HepG2 (cell line): ENCODE measurements at regions not wholly inside any gene's neighbourhood (a gene's known extent, or its start where the extent isn't known, plus 50 kb on each side); places are given as distances from the start of the nearest gene placed in this dataset.

Source experiments
- PREB ChIP-seq: sonication (generic); formaldehyde crosslinking; IDR thresholded peaks from 2 replicates; pipeline ENCODE4 v1.4.0; 2020; ENCODE audit warnings: missing genetic modification reagents
- ZMAT3 ChIP-seq: sonication (generic); formaldehyde crosslinking; conservative IDR thresholded peaks from 2 replicates; pipeline ENCODE4 v1.7.0; 2021; ENCODE audit warnings: missing genetic modification reagents
- ZMAT5 ChIP-seq: sonication (generic); formaldehyde crosslinking; IDR thresholded peaks from 2 replicates; pipeline ENCODE4 v1.5.0; 2020; ENCODE audit warnings: mild to moderate bottlenecking, low read depth, missing genetic modification reagents, borderline replicate concordance
- ZNF143 ChIP-seq: sonication (generic); formaldehyde crosslinking; IDR thresholded peaks from 2 replicates; pipeline ENCODE4 v1.4.0; 2020; ENCODE audit warnings: missing genetic modification reagents
- ZNF17 ChIP-seq: sonication (generic); formaldehyde crosslinking; IDR thresholded peaks from 2 replicates; pipeline ENCODE4 v1.5.0; 2020; ENCODE audit warnings: mild to moderate bottlenecking, missing genetic modification reagents
- ZNF337 ChIP-seq: sonication (generic); formaldehyde crosslinking; IDR thresholded peaks from 2 replicates; pipeline ENCODE4 v1.5.1; 2020; ENCODE audit warnings: missing genetic modification reagents, low read depth, mild to moderate bottlenecking, borderline replicate concordance
- ZNF780A ChIP-seq: sonication (generic); formaldehyde crosslinking; IDR thresholded peaks from 2 replicates; pipeline ENCODE4 v1.8.0; 2022; ENCODE audit warnings: mild to moderate bottlenecking, missing genetic modification reagents, moderate library complexity
- TF ChIP-seq, protein P1 (sequence below): sonication (generic); formaldehyde crosslinking; IDR thresholded peaks from 2 replicates; pipeline ENCODE4 v1.4.0; 2020; ENCODE audit warnings: missing genetic modification reagents; ENCODE audit errors: not compliant biosample characterization
- TF ChIP-seq, protein P2 (sequence below): sonication (generic); formaldehyde crosslinking; IDR thresholded peaks from 2 replicates; pipeline ENCODE4 v1.4.0; 2020; ENCODE audit warnings: mild to moderate bottlenecking, low read depth, missing genetic modification reagents
- TF ChIP-seq, protein P3 (sequence below): sonication (generic); formaldehyde crosslinking; IDR thresholded peaks from 2 replicates; pipeline ENCODE4 v1.8.0; 2022; ENCODE audit warnings: mild to moderate bottlenecking, missing genetic modification reagents

DNA sequence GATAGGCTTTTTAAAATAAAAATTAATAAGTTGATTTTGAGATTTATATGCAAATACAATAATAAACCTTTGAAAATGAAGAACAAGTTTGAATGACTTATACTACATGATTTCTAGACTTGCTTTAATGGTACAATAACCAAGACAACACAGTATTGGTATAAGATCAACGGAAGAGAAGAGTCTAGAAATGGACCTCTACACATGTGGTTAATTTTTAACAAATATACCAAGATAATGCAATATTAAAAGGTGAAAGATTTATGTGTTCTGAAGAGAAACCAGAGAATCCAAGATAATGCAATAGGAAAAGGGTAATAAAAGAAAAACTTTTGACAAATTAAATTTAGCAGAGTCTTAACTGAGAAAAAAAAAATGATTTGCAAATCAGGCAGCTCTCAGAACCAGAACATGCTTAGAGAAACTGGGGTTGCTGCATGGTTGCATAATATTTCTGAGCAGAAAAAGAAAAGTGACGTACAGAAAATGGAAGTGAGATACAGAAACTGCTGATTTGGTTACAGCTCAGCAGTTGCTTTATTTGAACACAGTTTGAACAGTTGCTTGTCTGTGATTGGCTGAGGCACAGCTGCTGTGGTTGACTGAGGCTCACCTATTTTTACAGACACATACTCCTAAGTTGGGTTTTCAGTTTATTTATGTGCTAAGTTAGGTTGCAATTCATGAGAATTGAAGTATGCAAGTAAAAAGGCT is 365.9 kb downstream of the CRPPA start (continued):
- TF ChIP-seq, protein P1, sequence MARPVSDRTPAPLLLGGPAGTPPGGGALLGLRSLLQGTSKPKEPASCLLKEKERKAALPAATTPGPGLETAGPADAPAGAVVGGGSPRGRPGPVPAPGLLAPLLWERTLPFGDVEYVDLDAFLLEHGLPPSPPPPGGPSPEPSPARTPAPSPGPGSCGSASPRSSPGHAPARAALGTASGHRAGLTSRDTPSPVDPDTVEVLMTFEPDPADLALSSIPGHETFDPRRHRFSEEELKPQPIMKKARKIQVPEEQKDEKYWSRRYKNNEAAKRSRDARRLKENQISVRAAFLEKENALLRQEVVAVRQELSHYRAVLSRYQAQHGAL (CRISPR knock-in tag), result no peak
- TF ChIP-seq ZNF780A (CRISPR knock-in tag), result no peak
- TF ChIP-seq, protein P2, sequence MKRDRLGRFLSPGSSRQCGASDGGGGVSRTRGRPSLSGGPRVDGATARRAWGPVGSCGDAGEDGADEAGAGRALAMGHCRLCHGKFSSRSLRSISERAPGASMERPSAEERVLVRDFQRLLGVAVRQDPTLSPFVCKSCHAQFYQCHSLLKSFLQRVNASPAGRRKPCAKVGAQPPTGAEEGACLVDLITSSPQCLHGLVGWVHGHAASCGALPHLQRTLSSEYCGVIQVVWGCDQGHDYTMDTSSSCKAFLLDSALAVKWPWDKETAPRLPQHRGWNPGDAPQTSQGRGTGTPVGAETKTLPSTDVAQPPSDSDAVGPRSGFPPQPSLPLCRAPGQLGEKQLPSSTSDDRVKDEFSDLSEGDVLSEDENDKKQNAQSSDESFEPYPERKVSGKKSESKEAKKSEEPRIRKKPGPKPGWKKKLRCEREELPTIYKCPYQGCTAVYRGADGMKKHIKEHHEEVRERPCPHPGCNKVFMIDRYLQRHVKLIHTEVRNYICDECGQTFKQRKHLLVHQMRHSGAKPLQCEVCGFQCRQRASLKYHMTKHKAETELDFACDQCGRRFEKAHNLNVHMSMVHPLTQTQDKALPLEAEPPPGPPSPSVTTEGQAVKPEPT (CRISPR knock-in tag), result no peak
- no peak for TF ChIP-seq ZMAT5 (CRISPR knock-in tag)
- no peak for TF ChIP-seq PREB
- TF ChIP-seq ZNF337 (CRISPR knock-in tag), result no peak
- no peak for TF ChIP-seq ZNF17 (CRISPR knock-in tag)
- no peak for TF ChIP-seq ZNF143 (CRISPR knock-in tag)
- TF ChIP-seq ZMAT3 (CRISPR knock-in tag), result no peak
- TF ChIP-seq, protein P3, sequence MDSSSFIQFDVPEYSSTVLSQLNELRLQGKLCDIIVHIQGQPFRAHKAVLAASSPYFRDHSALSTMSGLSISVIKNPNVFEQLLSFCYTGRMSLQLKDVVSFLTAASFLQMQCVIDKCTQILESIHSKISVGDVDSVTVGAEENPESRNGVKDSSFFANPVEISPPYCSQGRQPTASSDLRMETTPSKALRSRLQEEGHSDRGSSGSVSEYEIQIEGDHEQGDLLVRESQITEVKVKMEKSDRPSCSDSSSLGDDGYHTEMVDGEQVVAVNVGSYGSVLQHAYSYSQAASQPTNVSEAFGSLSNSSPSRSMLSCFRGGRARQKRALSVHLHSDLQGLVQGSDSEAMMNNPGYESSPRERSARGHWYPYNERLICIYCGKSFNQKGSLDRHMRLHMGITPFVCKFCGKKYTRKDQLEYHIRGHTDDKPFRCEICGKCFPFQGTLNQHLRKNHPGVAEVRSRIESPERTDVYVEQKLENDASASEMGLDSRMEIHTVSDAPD (CRISPR knock-in tag), result no peak
